ENCODE measurements at regions not wholly inside any gene's neighbourhood (a gene's known extent, or its start where the extent isn't known, plus 50 kb on each side); places are given as distances from the start of the nearest gene placed in this dataset.

DNA sequence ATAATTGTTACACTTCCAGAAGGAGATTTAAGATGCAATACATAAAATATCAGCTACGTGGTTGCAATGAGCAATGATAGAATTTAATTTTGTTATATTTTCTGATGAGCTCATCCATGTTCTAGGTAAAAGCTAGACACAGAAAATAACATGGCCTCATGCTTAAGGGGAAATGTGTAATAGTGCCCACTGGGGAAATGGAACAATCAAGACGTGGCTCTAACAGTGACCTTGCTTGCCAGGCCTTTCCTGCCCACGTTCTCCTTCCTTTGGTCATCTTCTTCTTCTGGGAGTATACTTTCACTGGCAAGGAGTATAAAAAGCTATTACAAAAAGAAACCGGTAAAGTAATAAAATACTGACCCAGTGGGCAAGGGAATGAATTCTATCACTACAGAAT lies 116.2 kb upstream of the TMEM161B start:
- TF ChIP-seq MYBL2 (CRISPR knock-in tag; IDR thresholded peaks at IDR 0.05) (no peak), ZNF263 (CRISPR knock-in tag; IDR thresholded peaks at IDR 0.05; ENCODE audit: low read depth) (no peak)
- TF ChIP-seq, protein P1, sequence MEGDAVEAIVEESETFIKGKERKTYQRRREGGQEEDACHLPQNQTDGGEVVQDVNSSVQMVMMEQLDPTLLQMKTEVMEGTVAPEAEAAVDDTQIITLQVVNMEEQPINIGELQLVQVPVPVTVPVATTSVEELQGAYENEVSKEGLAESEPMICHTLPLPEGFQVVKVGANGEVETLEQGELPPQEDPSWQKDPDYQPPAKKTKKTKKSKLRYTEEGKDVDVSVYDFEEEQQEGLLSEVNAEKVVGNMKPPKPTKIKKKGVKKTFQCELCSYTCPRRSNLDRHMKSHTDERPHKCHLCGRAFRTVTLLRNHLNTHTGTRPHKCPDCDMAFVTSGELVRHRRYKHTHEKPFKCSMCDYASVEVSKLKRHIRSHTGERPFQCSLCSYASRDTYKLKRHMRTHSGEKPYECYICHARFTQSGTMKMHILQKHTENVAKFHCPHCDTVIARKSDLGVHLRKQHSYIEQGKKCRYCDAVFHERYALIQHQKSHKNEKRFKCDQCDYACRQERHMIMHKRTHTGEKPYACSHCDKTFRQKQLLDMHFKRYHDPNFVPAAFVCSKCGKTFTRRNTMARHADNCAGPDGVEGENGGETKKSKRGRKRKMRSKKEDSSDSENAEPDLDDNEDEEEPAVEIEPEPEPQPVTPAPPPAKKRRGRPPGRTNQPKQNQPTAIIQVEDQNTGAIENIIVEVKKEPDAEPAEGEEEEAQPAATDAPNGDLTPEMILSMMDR (IDR thresholded peaks at IDR 0.05), result no peak
- TF ChIP-seq, protein P2, sequence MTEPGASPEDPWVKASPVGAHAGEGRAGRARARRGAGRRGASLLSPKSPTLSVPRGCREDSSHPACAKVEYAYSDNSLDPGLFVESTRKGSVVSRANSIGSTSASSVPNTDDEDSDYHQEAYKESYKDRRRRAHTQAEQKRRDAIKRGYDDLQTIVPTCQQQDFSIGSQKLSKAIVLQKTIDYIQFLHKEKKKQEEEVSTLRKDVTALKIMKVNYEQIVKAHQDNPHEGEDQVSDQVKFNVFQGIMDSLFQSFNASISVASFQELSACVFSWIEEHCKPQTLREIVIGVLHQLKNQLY (CRISPR knock-in tag; IDR thresholded peaks at IDR 0.05), result no peak
- TF ChIP-seq, protein P3, sequence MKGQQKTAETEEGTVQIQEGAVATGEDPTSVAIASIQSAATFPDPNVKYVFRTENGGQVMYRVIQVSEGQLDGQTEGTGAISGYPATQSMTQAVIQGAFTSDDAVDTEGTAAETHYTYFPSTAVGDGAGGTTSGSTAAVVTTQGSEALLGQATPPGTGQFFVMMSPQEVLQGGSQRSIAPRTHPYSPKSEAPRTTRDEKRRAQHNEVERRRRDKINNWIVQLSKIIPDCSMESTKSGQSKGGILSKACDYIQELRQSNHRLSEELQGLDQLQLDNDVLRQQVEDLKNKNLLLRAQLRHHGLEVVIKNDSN (CRISPR knock-in tag; IDR thresholded peaks at IDR 0.05), result no peak
